Gastrocnemius medialis (tissue), 4 donors: ENCODE measurements at regions not wholly inside any gene's neighbourhood (a gene's known extent, or its start where the extent isn't known, plus 50 kb on each side); places are given as distances from the start of the nearest gene placed in this dataset.

Source experiments
- ATAC-seq, 2 donors: fragments of 150-250 bp; one replicate each; pipeline ENCODE4 v1.9.1; 2016
- DNase-seq, 2 donors: peaks; one replicate each; pipeline ENCODE4 v3.0.0-alpha.2; 2019
- H3K27ac ChIP-seq, 4 donors: fragments of 200-600 bp; sonication (generic); 1 replicate in 1 of 4; 2 replicates in 3 of 4; pipeline ENCODE4 v1.5.1; 2016 to 2018; ENCODE audit warnings: mild to moderate bottlenecking in 2 of 4, moderate library complexity in 1 of 4
- H3K27me3 ChIP-seq, 3 donors: fragments of 200-600 bp; sonication (generic) in 2 of 3; 1 replicate in 1 of 3; 2 replicates in 2 of 3; pipeline versions ENCODE4 v1.5.1 to v1.6.0; 2016 to 2019; ENCODE audit warnings: mild to moderate bottlenecking in 1 of 3, moderate library complexity in 1 of 3
- H3K36me3 ChIP-seq, 2 donors: fragments of 200-600 bp; sonication (generic) in 1 of 2; one replicate each; pipeline ENCODE4 v1.5.1; 2017 to 2018
- H3K4me1 ChIP-seq, 2 donors: fragments of 200-600 bp; sonication (generic) in 1 of 2; one replicate each; pipeline ENCODE4 v1.5.1; 2016 to 2017; ENCODE audit warnings: mild to moderate bottlenecking in 2 of 2
- H3K4me3 ChIP-seq, 4 donors: fragments of 200-600 bp; sonication (generic) in 3 of 4; 1 replicate in 1 of 4; 2 replicates in 3 of 4; pipeline ENCODE4 v1.5.1; 2016 to 2019; ENCODE audit warnings: mild to moderate bottlenecking in 2 of 4
- H3K9me3 ChIP-seq, 3 donors: fragments of 200-600 bp; sonication (generic) in 2 of 3; 1 replicate in 1 of 3; 2 replicates in 2 of 3; pipeline ENCODE4 v1.5.1; 2016 to 2019
- CTCF ChIP-seq, 5 experiments: fragments of 450-650 bp in 3 of 5; fragments of 200-600 bp in 2 of 5; sonication (generic) in 2 of 5; IDR thresholded peaks in 4 of 5; conservative IDR thresholded peaks in 1 of 5; 1 replicate in 4 of 5; 2 replicates in 1 of 5; pipeline ENCODE4 v1.5.1; 2016 to 2019; ENCODE audit warnings: antibody characterized with exemption in 5 of 5, mild to moderate bottlenecking in 3 of 5, moderate library complexity in 3 of 5
- POLR2A ChIP-seq, 2 donors: fragments of 450-650 bp; IDR thresholded peaks; one replicate each; pipeline ENCODE4 v1.6.1; 2017; ENCODE audit warnings: antibody characterized with exemption in 2 of 2, mild to moderate bottlenecking in 2 of 2, moderate library complexity in 2 of 2
- in situ Hi-C, 4 donors: fragments of 200-750 bp; cut with MboI; loops; one replicate each; pipeline versions ENCODE4 v1.15.0 to v1.8.0; 2017; ENCODE audit warnings: low sequenced_read_pairs in 4 of 4
- intact Hi-C: fragments of 100-400 bp; cut with DNase I; formaldehyde crosslinking; loops from one replicate; pipeline ENCODE4 v1.15.1; 2023; ENCODE audit warnings: low total_unique reads

- no peak for TF ChIP-seq CTCF (IDR thresholded peaks at IDR 0.05 in 4 of 5, conservative IDR thresholded peaks at IDR 0.05 in 1 of 5)
- no peak for TF ChIP-seq POLR2A (IDR thresholded peaks at IDR 0.05)
- ATAC-seq (no peak), DNase-seq (no peak)
- Histone ChIP-seq H3K9me3 (no peaks in the 10 kb centered on the region), H3K36me3 (no peaks in the 10 kb centered on the region), H3K4me1 (peaks cover 0 to 8% of the 10 kb centered on the region in 2 donors), H3K27me3 (no peaks in the 10 kb centered on the region), H3K4me3 (no peak overlapping the region), H3K27ac (peak overlapping the region in 1 of 4 donors; percentile 15)
- intact Hi-C loops = no loop called here
- in situ Hi-C loops = no loop called here
Observed at GRCh38 chr2:217409949-217410680, 550.3 kb upstream of the TNP1 start.

- Histone ChIP-seq H3K9me3 (no peaks in the 10 kb centered on the region), H3K4me1 (peaks cover 11 to 21% of the 10 kb centered on the region in 2 donors), H3K27ac (no peak overlapping the region), H3K27me3 (no peaks in the 10 kb centered on the region), H3K4me3 (no peak overlapping the region), H3K36me3 (no peaks in the 10 kb centered on the region)
- no peak for DNase-seq
- in situ Hi-C loops = no loop called here
- TF ChIP-seq POLR2A (IDR thresholded peaks at IDR 0.05) (no peak), CTCF (IDR thresholded peaks at IDR 0.05 in 4 of 5, conservative IDR thresholded peaks at IDR 0.05 in 1 of 5) (no peak)
- intact Hi-C loops = no loop called here
- no peak for ATAC-seq
Observed at GRCh38 chr2:217407362-217407761, 547.5 kb upstream of the TNP1 start.

GRCh38 chr2:217404236-217404760 lies 544.4 kb upstream of the TNP1 start:
- Histone ChIP-seq H3K9me3 (no peaks in the 10 kb centered on the region), H3K4me1 (peaks cover 11 to 16% of the 10 kb centered on the region in 2 donors), H3K27me3 (no peaks in the 10 kb centered on the region), H3K36me3 (no peaks in the 10 kb centered on the region), H3K27ac (no peak overlapping the region), H3K4me3 (no peak overlapping the region)
- DNase-seq (no peak), ATAC-seq (no peak)
- intact Hi-C loops (no loop called here), in situ Hi-C loops (no loop called here)
- TF ChIP-seq POLR2A (IDR thresholded peaks at IDR 0.05) = no peak
- TF ChIP-seq CTCF (IDR thresholded peaks at IDR 0.05 in 4 of 5, conservative IDR thresholded peaks at IDR 0.05 in 1 of 5) = no peak

- Histone ChIP-seq H3K36me3 (no peaks in the 10 kb centered on the region), H3K27me3 (no peaks in the 10 kb centered on the region), H3K4me3 (no peak overlapping the region), H3K4me1 (peaks cover 11 to 16% of the 10 kb centered on the region in 2 donors), H3K27ac (peak overlapping the region in 1 of 4 donors; percentile 41), H3K9me3 (no peaks in the 10 kb centered on the region)
- no peak for ATAC-seq
- in situ Hi-C loops = no loop called here
- intact Hi-C loops = no loop called here
- no peak for DNase-seq
- TF ChIP-seq POLR2A (IDR thresholded peaks at IDR 0.05) = no peak
- no peak for TF ChIP-seq CTCF (IDR thresholded peaks at IDR 0.05 in 4 of 5, conservative IDR thresholded peaks at IDR 0.05 in 1 of 5)
Observed at GRCh38 chr2:217402761-217403383, 543.0 kb upstream of the TNP1 start.
